ENCODE measurements at regions not wholly inside any gene's neighbourhood (a gene's known extent, or its start where the extent isn't known, plus 50 kb on each side); places are given as distances from the start of the nearest gene placed in this dataset.

DNA sequence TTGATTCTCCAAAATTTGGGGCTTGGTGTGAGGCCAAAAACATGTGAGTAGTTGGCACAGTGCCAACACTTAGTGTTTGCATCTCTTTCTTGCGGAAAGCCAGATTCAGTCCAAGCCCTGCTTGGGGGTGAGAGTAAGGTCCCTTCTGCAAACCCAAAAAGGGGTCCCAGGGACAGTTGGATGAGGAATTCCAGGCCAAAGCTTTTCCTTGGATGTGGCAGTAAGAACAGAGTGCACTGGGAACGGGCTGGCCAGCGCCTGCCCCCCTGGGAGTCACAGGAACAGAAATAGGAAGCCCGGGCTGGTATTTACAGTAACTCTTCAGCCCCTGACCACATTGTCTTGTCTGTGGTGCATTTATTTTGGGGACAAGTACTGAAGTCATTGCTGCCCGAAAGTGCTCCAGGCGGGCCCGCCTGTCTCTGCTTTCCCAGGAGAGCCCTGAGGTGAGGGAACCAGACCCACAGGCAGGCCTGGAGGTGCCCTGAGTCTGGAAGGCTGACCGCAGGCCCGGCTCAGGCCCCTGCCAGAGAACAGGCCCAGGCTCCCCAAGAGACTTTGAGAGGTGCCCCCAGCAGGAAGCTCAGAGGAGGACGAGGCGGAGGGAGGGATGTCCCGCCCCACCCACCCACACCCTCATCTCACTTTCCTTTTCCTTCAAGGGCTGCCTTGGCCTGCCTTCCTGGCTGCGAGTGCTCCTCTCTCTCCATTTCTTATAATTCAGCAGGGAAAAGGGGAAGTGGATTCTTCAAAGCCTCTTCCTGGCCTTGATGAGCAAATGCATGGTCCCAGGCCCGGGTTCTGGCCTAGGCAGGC, 218.4 kb downstream of the MAFB start:
- no peaks in the 10 kb centered on the region for H3K36me3 Mint-ChIP-seq (ENCODE audit: unreplicated experiment)
- peak; percentile 22 for DNase-seq
- TF ChIP-seq, protein P1, sequence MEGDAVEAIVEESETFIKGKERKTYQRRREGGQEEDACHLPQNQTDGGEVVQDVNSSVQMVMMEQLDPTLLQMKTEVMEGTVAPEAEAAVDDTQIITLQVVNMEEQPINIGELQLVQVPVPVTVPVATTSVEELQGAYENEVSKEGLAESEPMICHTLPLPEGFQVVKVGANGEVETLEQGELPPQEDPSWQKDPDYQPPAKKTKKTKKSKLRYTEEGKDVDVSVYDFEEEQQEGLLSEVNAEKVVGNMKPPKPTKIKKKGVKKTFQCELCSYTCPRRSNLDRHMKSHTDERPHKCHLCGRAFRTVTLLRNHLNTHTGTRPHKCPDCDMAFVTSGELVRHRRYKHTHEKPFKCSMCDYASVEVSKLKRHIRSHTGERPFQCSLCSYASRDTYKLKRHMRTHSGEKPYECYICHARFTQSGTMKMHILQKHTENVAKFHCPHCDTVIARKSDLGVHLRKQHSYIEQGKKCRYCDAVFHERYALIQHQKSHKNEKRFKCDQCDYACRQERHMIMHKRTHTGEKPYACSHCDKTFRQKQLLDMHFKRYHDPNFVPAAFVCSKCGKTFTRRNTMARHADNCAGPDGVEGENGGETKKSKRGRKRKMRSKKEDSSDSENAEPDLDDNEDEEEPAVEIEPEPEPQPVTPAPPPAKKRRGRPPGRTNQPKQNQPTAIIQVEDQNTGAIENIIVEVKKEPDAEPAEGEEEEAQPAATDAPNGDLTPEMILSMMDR (IDR thresholded peaks at IDR 0.05; ENCODE audit: partially characterized antibody, unreplicated experiment), result no peak
- no peaks in the 10 kb centered on the region for H3K4me1 Mint-ChIP-seq (ENCODE audit: low read depth, unreplicated experiment)
- H3K27ac Mint-ChIP-seq (ENCODE audit: unreplicated experiment), result no peak overlapping the region
- peaks cover 4% of the 10 kb centered on the region for H3K27me3 Mint-ChIP-seq (ENCODE audit: unreplicated experiment)
- no peak overlapping the region for H3K4me3 Mint-ChIP-seq (ENCODE audit: unreplicated experiment)
- H3K9me3 Mint-ChIP-seq (ENCODE audit: unreplicated experiment), result peaks cover 3% of the 10 kb centered on the region

DNA sequence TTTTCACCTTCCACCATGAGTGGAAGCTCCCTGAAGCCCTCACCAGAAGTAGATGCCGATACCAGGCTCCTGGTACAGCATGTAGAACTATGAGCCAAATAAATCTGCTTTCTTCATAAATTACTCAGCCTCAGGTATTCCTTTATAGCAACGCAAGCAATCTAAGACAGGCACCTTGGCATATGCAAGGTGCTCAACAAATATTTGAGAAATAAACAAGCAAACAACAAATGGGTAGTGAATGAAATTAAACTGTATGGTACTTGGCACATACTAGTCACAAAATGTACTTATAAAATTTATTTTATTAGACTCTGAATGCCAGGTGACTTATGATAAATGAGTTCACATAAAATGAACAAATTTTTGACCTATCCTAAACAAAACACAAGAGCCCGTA, 220.3 kb downstream of the MAFB start:
- TF ChIP-seq, protein P1 (IDR thresholded peaks at IDR 0.05; ENCODE audit: partially characterized antibody, unreplicated experiment), result no peak
- no peak overlapping the region for H3K27ac Mint-ChIP-seq (ENCODE audit: unreplicated experiment)
- no peaks in the 10 kb centered on the region for H3K4me1 Mint-ChIP-seq (ENCODE audit: low read depth, unreplicated experiment)
- peaks cover 3% of the 10 kb centered on the region for H3K9me3 Mint-ChIP-seq (ENCODE audit: unreplicated experiment)
- H3K4me3 Mint-ChIP-seq (ENCODE audit: unreplicated experiment), result no peak overlapping the region
- peaks cover 4% of the 10 kb centered on the region for H3K27me3 Mint-ChIP-seq (ENCODE audit: unreplicated experiment)
- DNase-seq, result no peak
- no peaks in the 10 kb centered on the region for H3K36me3 Mint-ChIP-seq (ENCODE audit: unreplicated experiment)

DNA sequence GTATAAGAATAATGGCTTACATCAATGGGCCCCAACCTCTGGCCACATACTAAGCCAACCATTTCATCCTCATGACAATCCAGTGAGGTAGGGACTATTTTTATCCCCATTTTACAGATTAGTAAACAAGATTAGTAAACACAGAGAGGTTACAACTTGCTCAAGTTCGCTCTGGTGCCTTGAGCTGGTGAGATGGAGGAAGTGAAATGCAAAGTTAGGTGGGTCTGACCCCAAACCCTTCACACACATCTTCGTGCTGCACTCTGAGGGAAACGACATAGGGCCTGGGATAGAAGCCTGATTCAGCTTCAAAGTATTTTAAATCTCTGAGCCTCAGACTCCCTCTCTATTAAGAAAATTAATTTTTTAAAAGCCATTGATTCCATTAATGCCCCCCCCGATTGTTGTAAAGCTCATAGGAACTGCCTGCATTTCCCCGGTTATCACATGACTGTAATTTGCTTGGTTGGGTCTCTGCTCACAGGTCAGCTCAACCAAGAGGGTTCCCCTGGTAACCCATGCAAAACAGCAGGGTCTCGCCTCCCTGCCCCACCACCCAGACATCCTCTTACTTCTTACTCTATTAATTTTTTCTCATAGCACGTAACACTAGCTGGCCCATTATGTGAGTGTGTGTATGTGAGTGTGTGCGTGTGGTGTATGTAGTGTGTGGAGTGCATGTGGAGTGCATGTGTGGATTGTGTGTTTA, 221.2 kb downstream of the MAFB start:
- Mint-ChIP-seq H3K27ac (ENCODE audit: unreplicated experiment) (no peak overlapping the region), H3K4me1 (ENCODE audit: low read depth, unreplicated experiment) (no peaks in the 10 kb centered on the region), H3K36me3 (ENCODE audit: unreplicated experiment) (no peaks in the 10 kb centered on the region), H3K9me3 (ENCODE audit: unreplicated experiment) (peaks cover 3% of the 10 kb centered on the region), H3K27me3 (ENCODE audit: unreplicated experiment) (peaks cover 4% of the 10 kb centered on the region), H3K4me3 (ENCODE audit: unreplicated experiment) (no peak overlapping the region)
- TF ChIP-seq, protein P1 (IDR thresholded peaks at IDR 0.05; ENCODE audit: partially characterized antibody, unreplicated experiment), result no peak
- DNase-seq, result no peak

DNA sequence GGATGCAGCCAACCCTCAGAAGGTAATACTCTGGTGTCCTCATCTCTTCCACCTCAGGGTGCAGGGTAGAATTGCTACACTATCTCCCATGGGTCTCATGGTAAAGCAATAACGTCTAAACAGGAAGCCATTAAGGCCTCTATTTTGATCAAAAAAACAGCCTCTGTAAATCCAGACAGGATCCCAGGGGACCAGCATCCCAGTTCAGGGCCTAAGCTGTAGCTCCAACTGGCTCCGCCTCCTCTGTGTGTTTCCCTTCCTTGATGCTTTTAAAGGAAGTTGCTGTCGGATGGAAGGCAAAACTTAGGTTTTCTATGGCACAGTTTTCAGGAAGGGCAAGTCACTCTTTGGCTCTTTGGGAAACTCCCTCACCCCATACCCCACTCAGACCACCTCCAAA, 222.0 kb downstream of the MAFB start:
- DNase-seq, result peak; percentile 22
- peaks cover 3% of the 10 kb centered on the region for H3K9me3 Mint-ChIP-seq (ENCODE audit: unreplicated experiment)

More for the DNA sequence above, 222.0 kb downstream of the MAFB start:
- Mint-ChIP-seq H3K36me3 (ENCODE audit: unreplicated experiment) (no peaks in the 10 kb centered on the region), H3K4me1 (ENCODE audit: low read depth, unreplicated experiment) (no peaks in the 10 kb centered on the region), H3K27me3 (ENCODE audit: unreplicated experiment) (peaks cover 4% of the 10 kb centered on the region), H3K27ac (ENCODE audit: unreplicated experiment) (no peak overlapping the region), H3K4me3 (ENCODE audit: unreplicated experiment) (no peak overlapping the region)
- TF ChIP-seq, protein P1 (IDR thresholded peaks at IDR 0.05; ENCODE audit: partially characterized antibody, unreplicated experiment), result no peak

Measured in glutamatergic neuron (in vitro differentiated cells).